PC-3 (cell line): ENCODE measurements at regions not wholly inside any gene's neighbourhood (a gene's known extent, or its start where the extent isn't known, plus 50 kb on each side); places are given as distances from the start of the nearest gene placed in this dataset.

Experiments
- EZH2phosphoT487 ChIP-seq: fragments of 300-600 bp; sonication (generic); IDR thresholded peaks from 2 replicates; pipeline ENCODE4 v1.6.1; 2018; ENCODE audit warnings: mild to moderate bottlenecking, antibody characterized with exemption, low read length, borderline replicate concordance
- TF ChIP-seq, protein P1 (sequence below): fragments of 300-600 bp; sonication (generic); conservative IDR thresholded peaks from 2 replicates; pipeline ENCODE4 v1.5.1; 2017; ENCODE audit warnings: antibody characterized with exemption, low read depth, mild to moderate bottlenecking, low read length

DNA sequence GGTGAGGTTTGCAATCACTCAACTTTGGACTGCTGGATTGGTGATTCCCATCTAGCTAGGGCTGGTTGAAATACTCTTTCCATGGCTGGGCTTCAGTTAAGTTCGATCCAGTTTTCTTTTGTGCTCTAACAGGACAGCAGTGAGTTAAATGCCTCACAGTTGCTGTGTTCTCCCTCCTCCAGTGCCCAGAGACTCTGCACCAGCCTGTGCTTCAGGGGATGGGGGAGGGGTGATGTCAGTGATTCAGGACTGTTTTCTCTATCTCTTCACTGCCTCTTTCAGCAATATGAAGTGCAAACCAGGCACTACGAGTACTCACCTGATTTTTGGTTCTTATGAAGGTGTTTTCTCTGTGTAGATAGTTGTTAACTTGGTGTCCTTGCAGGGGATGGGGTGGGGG, 88.2 kb upstream of the FAM83B start:
- TF ChIP-seq, protein P1, sequence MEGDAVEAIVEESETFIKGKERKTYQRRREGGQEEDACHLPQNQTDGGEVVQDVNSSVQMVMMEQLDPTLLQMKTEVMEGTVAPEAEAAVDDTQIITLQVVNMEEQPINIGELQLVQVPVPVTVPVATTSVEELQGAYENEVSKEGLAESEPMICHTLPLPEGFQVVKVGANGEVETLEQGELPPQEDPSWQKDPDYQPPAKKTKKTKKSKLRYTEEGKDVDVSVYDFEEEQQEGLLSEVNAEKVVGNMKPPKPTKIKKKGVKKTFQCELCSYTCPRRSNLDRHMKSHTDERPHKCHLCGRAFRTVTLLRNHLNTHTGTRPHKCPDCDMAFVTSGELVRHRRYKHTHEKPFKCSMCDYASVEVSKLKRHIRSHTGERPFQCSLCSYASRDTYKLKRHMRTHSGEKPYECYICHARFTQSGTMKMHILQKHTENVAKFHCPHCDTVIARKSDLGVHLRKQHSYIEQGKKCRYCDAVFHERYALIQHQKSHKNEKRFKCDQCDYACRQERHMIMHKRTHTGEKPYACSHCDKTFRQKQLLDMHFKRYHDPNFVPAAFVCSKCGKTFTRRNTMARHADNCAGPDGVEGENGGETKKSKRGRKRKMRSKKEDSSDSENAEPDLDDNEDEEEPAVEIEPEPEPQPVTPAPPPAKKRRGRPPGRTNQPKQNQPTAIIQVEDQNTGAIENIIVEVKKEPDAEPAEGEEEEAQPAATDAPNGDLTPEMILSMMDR = no peak
- TF ChIP-seq EZH2phosphoT487 = no peak
